ENCODE measurements at regions not wholly inside any gene's neighbourhood (a gene's known extent, or its start where the extent isn't known, plus 50 kb on each side); places are given as distances from the start of the nearest gene placed in this dataset.
"Not testable (repeated sequence)": the region's sequence is repeated elsewhere in the genome, so short reads cannot be mapped to it uniquely, and the experiment has no call there.

DNA sequence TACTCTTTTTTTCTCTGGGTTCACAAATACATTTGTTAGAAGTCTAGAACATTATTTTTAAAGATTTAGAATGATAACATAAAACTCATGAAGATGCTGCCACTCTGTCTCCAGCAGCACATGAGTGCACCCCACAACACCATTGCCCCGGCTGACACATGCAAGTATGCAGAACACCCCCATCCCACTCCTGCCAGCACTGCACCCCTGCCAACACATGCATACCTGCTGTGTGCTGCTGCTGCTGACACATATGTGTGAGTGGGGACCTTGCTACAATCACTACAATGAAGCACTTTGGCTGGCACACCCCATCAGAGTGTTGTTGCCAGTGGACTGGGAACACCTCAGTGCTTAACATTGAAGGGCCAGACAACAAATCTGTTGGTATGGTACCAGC lies 2953.6 kb upstream of the TEKT4 start:
- TF ChIP-seq POLR2A (IDR thresholded peaks at IDR 0.05) = not testable (repeated sequence)
- TF ChIP-seq, protein P1, sequence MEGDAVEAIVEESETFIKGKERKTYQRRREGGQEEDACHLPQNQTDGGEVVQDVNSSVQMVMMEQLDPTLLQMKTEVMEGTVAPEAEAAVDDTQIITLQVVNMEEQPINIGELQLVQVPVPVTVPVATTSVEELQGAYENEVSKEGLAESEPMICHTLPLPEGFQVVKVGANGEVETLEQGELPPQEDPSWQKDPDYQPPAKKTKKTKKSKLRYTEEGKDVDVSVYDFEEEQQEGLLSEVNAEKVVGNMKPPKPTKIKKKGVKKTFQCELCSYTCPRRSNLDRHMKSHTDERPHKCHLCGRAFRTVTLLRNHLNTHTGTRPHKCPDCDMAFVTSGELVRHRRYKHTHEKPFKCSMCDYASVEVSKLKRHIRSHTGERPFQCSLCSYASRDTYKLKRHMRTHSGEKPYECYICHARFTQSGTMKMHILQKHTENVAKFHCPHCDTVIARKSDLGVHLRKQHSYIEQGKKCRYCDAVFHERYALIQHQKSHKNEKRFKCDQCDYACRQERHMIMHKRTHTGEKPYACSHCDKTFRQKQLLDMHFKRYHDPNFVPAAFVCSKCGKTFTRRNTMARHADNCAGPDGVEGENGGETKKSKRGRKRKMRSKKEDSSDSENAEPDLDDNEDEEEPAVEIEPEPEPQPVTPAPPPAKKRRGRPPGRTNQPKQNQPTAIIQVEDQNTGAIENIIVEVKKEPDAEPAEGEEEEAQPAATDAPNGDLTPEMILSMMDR (IDR thresholded peaks at IDR 0.05) = not testable (repeated sequence)
